Upper lobe of right lung (tissue), 1 donor: ENCODE measurements at regions not wholly inside any gene's neighbourhood (a gene's known extent, or its start where the extent isn't known, plus 50 kb on each side); places are given as distances from the start of the nearest gene placed in this dataset.
A peak's percentile ranks its signal among the peaks of the same experiment; 100 is the strongest.

ENCODE experiments used
- ATAC-seq: fragments of 200-7000 bp; cut with Tn5 transposase; one replicate; pipeline ENCODE4 v1.9.1; 2020; ENCODE audit warnings: mild to moderate bottlenecking, moderate library complexity
- DNase-seq: peaks from one replicate; pipeline ENCODE4 v3.0.0-alpha.2; 2020
- H3K27ac ChIP-seq: fragments of 200-600 bp; one replicate; pipeline ENCODE4 v1.8.0; 2022
- H3K27me3 ChIP-seq: fragments of 200-600 bp; one replicate; pipeline ENCODE4 v1.8.0; 2022; ENCODE audit warnings: mild to moderate bottlenecking
- H3K36me3 ChIP-seq: fragments of 200-600 bp; one replicate; pipeline ENCODE4 v1.8.0; 2022
- H3K4me1 ChIP-seq: fragments of 200-600 bp; one replicate; pipeline ENCODE4 v1.8.0; 2022
- H3K4me3 ChIP-seq: fragments of 200-600 bp; one replicate; pipeline ENCODE4 v1.8.0; 2022; ENCODE audit warnings: mild to moderate bottlenecking
- H3K9me3 ChIP-seq: fragments of 200-600 bp; one replicate; pipeline ENCODE4 v1.8.0; 2022
- intact Hi-C: fragments of 100-400 bp; cut with DNase I; formaldehyde crosslinking; loops from one replicate; pipeline ENCODE4 v1.11.0; 2022
- TF ChIP-seq, protein P1 (sequence below): fragments of 200-600 bp; IDR thresholded peaks from one replicate; pipeline ENCODE4 v1.8.0; 2022; ENCODE audit warnings: antibody characterized with exemption
- donor health status: DM: no; HTN: yes; CAD: no; lungs with severe emphysema.

DNA sequence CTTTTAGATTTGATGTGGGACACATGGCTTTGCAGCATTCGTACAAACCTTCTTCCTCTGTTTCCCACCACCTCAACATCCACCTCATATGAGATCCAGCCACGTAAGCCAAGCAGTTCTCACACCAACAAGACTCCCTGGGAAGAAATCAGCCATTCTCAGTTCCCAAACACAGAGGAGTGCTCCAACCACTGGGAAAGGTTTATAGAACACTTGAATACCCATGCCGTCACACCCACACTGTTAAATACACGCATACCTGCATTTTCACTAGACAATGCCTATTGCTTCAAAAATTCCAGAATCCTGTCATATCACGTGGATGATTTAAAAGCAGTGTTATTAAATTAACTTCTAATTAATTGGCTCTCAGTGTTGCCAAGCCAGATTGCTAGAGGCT is 347.3 kb downstream of the ENC1 start:
- no peak overlapping the region for H3K27ac ChIP-seq
- DNase-seq (no peak), ATAC-seq (no peak)
- H3K9me3 ChIP-seq, result no peaks in the 10 kb centered on the region
- intact Hi-C loops, result no loop called here
- no peaks in the 10 kb centered on the region for H3K36me3 ChIP-seq
- no peaks in the 10 kb centered on the region for H3K27me3 ChIP-seq
- no peak overlapping the region for H3K4me3 ChIP-seq
- H3K4me1 ChIP-seq, result peaks cover 10% of the 10 kb centered on the region
- TF ChIP-seq, protein P1, sequence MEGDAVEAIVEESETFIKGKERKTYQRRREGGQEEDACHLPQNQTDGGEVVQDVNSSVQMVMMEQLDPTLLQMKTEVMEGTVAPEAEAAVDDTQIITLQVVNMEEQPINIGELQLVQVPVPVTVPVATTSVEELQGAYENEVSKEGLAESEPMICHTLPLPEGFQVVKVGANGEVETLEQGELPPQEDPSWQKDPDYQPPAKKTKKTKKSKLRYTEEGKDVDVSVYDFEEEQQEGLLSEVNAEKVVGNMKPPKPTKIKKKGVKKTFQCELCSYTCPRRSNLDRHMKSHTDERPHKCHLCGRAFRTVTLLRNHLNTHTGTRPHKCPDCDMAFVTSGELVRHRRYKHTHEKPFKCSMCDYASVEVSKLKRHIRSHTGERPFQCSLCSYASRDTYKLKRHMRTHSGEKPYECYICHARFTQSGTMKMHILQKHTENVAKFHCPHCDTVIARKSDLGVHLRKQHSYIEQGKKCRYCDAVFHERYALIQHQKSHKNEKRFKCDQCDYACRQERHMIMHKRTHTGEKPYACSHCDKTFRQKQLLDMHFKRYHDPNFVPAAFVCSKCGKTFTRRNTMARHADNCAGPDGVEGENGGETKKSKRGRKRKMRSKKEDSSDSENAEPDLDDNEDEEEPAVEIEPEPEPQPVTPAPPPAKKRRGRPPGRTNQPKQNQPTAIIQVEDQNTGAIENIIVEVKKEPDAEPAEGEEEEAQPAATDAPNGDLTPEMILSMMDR, result no peak

DNA sequence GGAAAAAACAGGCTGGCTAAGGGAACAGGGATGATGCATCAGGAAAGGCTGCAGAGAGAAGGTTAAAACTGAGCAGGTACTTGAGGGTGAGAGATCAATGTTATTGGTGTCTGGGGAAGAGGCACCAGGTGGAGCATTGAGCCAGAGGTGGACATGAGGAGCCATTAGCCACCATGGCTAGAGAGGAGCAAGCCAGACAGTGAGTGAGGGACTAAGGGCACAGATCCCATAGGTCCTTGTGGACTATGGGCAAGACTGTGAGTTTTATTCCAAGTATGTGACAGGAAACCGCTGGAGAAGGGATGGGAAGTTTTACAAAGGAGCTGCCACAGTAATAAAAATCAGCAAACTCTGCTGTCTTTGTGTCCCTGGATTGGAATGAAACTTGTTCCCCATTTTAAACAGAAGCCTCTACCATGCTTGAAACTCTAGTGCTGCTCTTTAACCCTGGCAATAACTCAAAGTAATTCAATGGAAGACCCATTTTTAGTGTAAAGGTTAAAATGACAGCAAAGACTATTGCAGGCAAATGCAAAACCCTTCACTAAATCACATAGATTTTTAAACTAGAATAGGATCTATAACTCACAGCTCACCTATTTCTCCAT is 349.8 kb downstream of the ENC1 start:
- H3K4me1 ChIP-seq, result peaks cover 13% of the 10 kb centered on the region
- DNase-seq (no peak), ATAC-seq (no peak)
- no peaks in the 10 kb centered on the region for H3K27me3 ChIP-seq
- TF ChIP-seq, protein P1, result no peak
- intact Hi-C loops, result no loop called here
- H3K9me3 ChIP-seq, result no peaks in the 10 kb centered on the region
- H3K4me3 ChIP-seq, result no peak overlapping the region
- H3K36me3 ChIP-seq, result no peaks in the 10 kb centered on the region
- no peak overlapping the region for H3K27ac ChIP-seq

DNA sequence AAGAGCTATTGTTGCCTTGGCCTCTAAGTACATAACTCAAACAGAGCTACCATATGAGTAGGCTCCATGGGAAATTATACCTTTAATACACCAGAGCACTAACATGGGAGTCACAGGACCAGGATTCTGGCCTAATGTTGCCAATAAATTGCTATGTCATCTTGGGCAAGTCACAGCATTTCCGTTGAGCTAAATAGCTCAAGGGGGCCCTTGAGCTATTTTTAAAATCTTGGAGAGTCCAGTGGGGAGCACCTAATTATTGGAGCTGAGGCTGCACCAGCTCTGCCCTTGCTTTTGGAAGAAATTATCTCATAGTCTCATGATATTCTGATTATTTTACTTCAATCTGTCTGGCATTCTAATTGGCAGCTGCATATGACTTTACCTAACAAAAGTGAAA is 350.8 kb downstream of the ENC1 start:
- H3K9me3 ChIP-seq, result no peaks in the 10 kb centered on the region
- H3K36me3 ChIP-seq, result no peaks in the 10 kb centered on the region
- H3K4me1 ChIP-seq, result peaks cover 13% of the 10 kb centered on the region
- H3K27me3 ChIP-seq, result no peaks in the 10 kb centered on the region
- DNase-seq (no peak), ATAC-seq (no peak)
- TF ChIP-seq, protein P1, result no peak
- intact Hi-C loops, result no loop called here
- H3K27ac ChIP-seq, result no peak overlapping the region
- H3K4me3 ChIP-seq, result no peak overlapping the region

DNA sequence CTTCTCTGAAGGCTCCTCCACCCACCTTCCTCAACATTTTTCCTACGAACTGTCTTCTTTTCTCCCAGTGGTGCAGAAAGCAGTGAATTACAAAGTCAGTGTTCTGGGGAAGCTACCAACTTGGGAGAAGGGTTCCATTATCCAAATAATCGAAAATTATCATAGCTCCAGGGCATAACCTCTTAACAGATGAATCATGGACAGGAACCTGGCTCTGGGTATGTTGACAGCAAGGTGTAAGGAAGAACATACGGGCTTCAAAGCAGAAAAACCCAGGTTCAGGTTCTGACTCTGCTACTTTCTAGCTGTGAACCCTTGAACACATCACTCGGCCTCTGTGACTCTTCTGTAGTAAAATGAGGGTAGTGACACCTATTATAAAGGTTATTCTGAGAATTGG is 351.3 kb downstream of the ENC1 start:
- no peak for ATAC-seq
- no peaks in the 10 kb centered on the region for H3K9me3 ChIP-seq
- H3K27ac ChIP-seq, result peak overlapping the region; percentile 21
- TF ChIP-seq, protein P1, result no peak
- intact Hi-C loops, result no loop called here
- no peak overlapping the region for H3K4me3 ChIP-seq
- H3K4me1 ChIP-seq, result peaks cover 13% of the 10 kb centered on the region
- H3K36me3 ChIP-seq, result no peaks in the 10 kb centered on the region
- DNase-seq, result no peak
- H3K27me3 ChIP-seq, result no peaks in the 10 kb centered on the region

DNA sequence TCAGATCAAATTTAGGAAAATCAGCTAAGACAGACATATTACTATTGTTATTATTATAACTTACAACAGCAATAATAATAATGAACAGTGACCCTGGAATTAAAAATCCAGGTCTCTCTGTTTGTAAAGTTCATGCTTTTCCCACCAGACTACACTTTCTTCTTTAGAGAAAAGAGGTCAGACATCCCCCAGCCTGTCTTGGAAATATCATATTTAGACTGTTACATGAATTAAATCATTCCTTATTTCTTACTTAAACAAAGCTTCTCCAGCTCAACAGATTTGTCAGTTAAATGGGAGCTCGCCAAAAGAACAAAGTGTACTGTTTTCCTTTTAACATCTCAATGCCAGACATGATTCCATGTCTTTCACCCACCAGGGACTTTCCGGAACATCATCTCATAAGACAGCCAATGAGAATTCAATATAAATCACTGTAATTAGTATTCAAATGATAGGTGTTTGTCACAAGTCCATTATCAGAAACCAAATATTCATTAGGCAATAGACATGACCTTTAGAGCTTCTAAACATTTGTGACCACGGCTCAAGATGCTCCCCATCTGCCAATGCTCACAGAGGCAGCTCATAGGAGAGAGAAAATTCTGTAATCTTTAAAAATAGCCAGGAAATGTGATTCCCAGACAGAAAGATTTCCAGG is 351.9 kb downstream of the ENC1 start:
- H3K27ac ChIP-seq, result peak overlapping the region; percentile 56
- TF ChIP-seq, protein P1, result no peak
- H3K4me3 ChIP-seq, result no peak overlapping the region
- ATAC-seq (peak; percentile 30), DNase-seq (no peak)
- peaks cover 13% of the 10 kb centered on the region for H3K4me1 ChIP-seq
- H3K9me3 ChIP-seq, result no peaks in the 10 kb centered on the region
- no peaks in the 10 kb centered on the region for H3K36me3 ChIP-seq
- intact Hi-C loops, result no loop called here
- H3K27me3 ChIP-seq, result no peaks in the 10 kb centered on the region
